SJCRH30 (cell line): ENCODE measurements at regions not wholly inside any gene's neighbourhood (a gene's known extent, or its start where the extent isn't known, plus 50 kb on each side); places are given as distances from the start of the nearest gene placed in this dataset.
"Not testable (repeated sequence)": the region's sequence is repeated elsewhere in the genome, so short reads cannot be mapped to it uniquely, and the experiment has no call there.

ENCODE experiments used
- DNase-seq, 2 experiments: peaks; one replicate each; pipeline ENCODE4 v3.0.0-alpha.2; 2015 to 2020
- H3K27ac ChIP-seq: fragments of 250-450 bp; sonication (Bioruptor Pico); 2 replicates; pipeline ENCODE4 v1.5.1; 2020; ENCODE audit warnings: mild to moderate bottlenecking, moderate library complexity
- H3K27me3 ChIP-seq: fragments of 250-450 bp; sonication (Bioruptor Pico); 2 replicates; pipeline ENCODE4 v1.5.1; 2020; ENCODE audit warnings: mild to moderate bottlenecking, moderate library complexity
- H3K36me3 ChIP-seq: fragments of 250-450 bp; sonication (Bioruptor Pico); 2 replicates; pipeline ENCODE4 v1.5.1; 2020; ENCODE audit warnings: mild to moderate bottlenecking, moderate library complexity
- H3K4me1 ChIP-seq: fragments of 250-450 bp; sonication (Bioruptor Pico); 2 replicates; pipeline ENCODE4 v1.5.1; 2020; ENCODE audit warnings: mild to moderate bottlenecking, moderate library complexity
- H3K4me3 ChIP-seq: fragments of 250-450 bp; sonication (Bioruptor Pico); 2 replicates; pipeline ENCODE4 v1.5.1; 2020; ENCODE audit warnings: mild to moderate bottlenecking, moderate library complexity
- H3K9me3 ChIP-seq: fragments of 250-450 bp; sonication (Bioruptor Pico); replicated peaks from 2 replicates; pipeline ENCODE4 v1.5.1; 2020; ENCODE audit warnings: mild to moderate bottlenecking, moderate library complexity

DNA sequence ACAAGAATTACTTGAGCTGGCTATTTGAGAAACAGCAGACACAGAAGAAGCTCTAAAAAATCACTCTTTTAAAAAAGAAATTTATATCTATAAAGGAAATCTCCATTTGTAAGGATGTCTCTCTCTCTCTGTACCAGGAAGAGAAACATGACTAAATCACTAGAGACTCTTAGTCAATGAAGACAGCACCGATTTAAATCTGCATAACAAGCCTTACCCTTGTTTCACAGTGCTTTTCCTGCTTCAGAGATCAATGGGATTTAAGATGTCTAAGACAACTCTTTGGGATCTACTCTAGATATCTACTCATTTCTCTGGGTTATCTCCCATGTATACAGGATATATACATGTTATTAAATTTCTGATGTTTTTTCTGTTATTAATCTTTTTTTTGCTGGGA, 359.2 kb upstream of the RND3 start:
- H3K36me3 ChIP-seq: no peaks in the 10 kb centered on the region
- no peaks in the 10 kb centered on the region for H3K27me3 ChIP-seq
- no peak overlapping the region for H3K27ac ChIP-seq
- no peak overlapping the region for H3K4me3 ChIP-seq
- peaks cover 5% of the 10 kb centered on the region; the same call in 1 of the 2 replicates for H3K4me1 ChIP-seq
- no peak for DNase-seq
- no peaks in the 10 kb centered on the region for H3K9me3 ChIP-seq

DNA sequence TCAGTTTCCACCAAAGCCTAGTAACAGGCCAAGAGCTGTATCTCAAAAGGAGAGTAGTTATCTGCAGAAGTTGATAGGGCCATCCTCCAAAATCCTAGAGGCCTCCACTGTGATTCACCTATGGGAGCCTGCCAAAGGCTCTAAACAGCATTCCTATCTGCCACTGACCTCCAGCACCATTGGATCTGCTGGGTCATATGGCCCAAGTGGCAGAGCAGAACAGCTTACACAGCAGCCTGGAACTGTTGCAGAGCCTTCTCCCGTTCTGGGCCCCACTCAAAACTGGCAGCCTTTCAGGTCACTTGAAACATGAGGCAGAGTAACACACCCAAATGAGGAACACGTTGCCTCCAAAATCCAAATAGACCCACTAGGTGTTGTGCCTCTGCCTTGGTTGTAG, 345.2 kb upstream of the RND3 start:
- H3K27me3 ChIP-seq: no peaks in the 10 kb centered on the region
- H3K4me3 ChIP-seq: no peak overlapping the region
- H3K9me3 ChIP-seq: no peaks in the 10 kb centered on the region
- no peak for DNase-seq
- no peaks in the 10 kb centered on the region for H3K36me3 ChIP-seq
- H3K4me1 ChIP-seq: peaks cover 3% of the 10 kb centered on the region; the same call in 1 of the 2 replicates
- no peak overlapping the region for H3K27ac ChIP-seq

DNA sequence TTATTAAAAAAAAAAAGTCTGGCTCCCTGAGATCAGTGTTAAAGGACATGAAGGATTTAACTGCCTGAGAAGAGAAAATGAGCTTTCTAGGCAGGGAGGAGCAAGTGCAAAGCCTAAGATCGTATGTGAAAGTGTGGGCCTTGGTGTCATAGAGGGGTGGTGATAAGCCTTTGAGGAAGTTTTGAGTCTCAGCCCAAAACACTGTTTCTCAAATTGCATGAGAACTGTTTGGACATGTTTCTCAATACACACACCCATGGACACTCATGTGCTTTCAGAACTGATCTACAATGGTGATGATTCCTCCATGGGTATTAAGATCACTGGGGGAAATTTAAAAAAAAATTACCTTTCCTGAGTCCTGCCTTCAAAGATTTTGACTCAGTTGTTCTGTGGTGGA, 336.7 kb upstream of the RND3 start:
- Histone ChIP-seq H3K36me3 (no peaks in the 10 kb centered on the region), H3K27me3 (no peaks in the 10 kb centered on the region), H3K9me3 (no peaks in the 10 kb centered on the region), H3K27ac (no peak overlapping the region), H3K4me3 (no peak overlapping the region), H3K4me1 (no peaks in the 10 kb centered on the region)
- no peak for DNase-seq

DNA sequence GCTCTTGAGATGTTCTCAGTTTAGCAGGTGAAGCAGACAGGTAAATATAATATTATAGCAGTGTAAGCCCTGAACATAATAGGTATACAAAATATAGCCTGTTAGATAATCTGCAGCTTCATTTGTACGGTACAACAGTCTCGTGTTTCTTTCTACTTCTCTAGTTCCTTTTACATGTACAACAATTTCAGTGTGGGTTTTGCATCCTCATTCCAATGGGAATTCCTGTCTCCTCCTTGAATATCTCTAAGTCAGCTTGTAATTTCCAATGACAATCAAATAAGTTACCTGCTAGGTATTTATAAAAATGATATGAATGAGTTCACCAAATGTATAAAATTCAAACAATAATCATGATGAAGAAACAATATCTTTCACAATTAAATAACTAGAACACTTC, 330.0 kb upstream of the RND3 start:
- Histone ChIP-seq H3K36me3 (no peaks in the 10 kb centered on the region), H3K27ac (no peak overlapping the region), H3K27me3 (no peaks in the 10 kb centered on the region; the same call in 1 of the 2 replicates), H3K4me1 (no peaks in the 10 kb centered on the region), H3K9me3 (no peaks in the 10 kb centered on the region), H3K4me3 (no peak overlapping the region)
- no peak for DNase-seq

DNA sequence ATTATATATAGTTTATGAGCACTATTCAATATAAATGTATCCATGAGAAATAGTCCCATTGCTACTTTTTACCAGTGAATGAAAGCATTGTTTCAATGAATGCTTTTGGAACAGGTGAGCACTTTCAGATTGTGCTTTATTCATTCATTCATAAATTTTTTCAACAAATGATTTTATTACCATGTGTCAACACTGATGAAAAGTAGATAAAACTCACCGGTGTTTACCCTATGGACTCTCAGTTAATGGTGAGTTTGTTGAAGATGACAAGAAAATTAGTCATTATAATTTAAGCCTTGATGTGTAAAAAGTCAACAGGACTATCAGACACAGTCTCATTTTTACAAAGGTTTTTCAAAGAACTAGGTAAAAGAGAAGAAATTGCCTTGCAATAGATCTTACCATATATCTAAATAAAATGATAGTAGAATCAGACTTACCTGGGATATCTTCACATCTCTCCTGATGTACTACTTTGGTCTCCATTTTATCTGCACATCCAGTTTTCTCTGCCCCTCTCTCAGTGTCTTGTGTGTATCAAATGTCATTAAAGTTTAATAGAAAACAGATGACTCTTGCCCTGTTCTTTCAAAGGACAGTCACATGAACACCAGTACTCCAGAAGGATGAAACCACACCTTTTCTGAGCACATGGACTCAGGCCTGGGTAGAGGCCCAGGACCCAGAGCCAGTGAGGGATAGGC, 325.3 kb upstream of the RND3 start:
- DNase-seq: no peak
- no peaks in the 10 kb centered on the region for H3K9me3 ChIP-seq
- H3K4me1 ChIP-seq: no peaks in the 10 kb centered on the region
- H3K27me3 ChIP-seq: no peaks in the 10 kb centered on the region; the same call in 1 of the 2 replicates
- H3K36me3 ChIP-seq: no peaks in the 10 kb centered on the region
- H3K4me3 ChIP-seq: no peak overlapping the region
- no peak overlapping the region for H3K27ac ChIP-seq

DNA sequence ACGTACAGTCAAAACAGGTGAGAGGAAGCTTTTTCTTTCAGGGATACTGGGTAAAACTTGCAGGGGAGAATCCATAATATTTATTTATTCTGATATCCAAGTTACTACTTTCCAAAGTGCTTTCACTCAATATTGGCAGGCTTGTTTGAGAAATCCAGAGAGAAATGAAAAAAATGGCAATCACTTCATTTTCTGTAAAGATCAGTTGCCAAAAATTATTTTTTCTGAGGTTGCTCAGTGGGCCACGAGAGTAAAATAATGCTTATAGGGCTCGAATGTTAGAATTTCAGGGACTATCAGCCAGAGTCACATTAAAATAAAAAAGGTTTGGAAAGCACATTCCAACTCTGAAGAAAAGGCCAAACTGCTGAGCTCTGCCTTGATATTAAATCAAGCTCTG, 324.6 kb upstream of the RND3 start:
- no peak for DNase-seq
- Histone ChIP-seq H3K36me3 (no peaks in the 10 kb centered on the region), H3K9me3 (no peaks in the 10 kb centered on the region), H3K4me3 (no peak overlapping the region), H3K27ac (no peak overlapping the region), H3K4me1 (no peaks in the 10 kb centered on the region), H3K27me3 (no peaks in the 10 kb centered on the region; the same call in 1 of the 2 replicates)

DNA sequence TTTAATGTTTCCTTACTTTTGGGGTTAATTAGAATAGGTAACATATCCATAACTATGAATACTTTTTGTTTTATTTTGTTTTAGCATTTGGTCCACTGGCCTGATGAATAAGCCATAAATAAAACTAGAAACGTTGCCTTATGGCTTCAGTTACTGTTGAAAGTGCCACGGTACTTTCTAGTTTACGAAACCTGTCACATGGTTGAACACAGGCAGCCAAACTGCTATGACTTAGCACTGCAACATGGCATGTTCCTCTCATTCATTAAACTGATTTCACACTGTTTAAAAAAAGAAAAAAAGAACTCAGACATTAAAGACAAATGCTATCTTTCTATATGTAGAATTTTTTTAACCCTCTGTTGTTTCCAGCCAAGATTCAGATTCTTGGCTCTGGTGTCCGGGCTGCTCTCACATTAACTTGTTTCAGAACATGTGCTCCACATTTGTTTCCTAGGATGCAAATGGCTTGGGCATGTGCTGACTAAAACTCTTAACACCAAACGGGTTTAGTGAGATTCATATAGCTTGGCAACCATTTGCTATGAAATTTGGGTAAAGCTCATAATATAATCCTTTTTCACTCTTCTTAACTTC, 323.9 kb upstream of the RND3 start:
- Histone ChIP-seq H3K36me3 (no peaks in the 10 kb centered on the region), H3K4me1 (no peaks in the 10 kb centered on the region), H3K9me3 (no peaks in the 10 kb centered on the region), H3K27me3 (no peaks in the 10 kb centered on the region; the same call in 1 of the 2 replicates), H3K27ac (no peak overlapping the region), H3K4me3 (no peak overlapping the region)
- no peak for DNase-seq

DNA sequence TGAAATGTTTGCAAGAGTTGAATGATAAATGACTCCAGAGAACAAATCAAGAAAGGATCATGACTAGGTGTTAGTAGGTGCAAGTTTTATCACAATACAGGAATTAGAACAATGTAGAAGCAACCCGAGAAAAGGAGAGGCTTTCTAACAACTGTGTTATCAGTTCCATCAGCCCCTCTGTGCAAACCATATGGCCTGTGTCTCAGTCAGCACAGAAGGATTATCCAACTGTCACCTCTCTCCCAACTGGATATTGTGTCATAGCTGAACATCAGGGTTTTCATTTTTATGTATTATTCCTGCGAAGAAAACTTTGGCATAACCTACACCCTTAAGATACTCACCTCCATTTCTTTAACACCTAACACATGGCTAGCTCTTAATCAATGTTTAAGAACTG, 321.6 kb upstream of the RND3 start:
- Histone ChIP-seq H3K4me1 (no peaks in the 10 kb centered on the region), H3K9me3 (no peaks in the 10 kb centered on the region), H3K27me3 (no peaks in the 10 kb centered on the region), H3K36me3 (no peaks in the 10 kb centered on the region), H3K27ac (no peak overlapping the region), H3K4me3 (no peak overlapping the region)
- peak in 1 of 2 experiments; percentile 17 for DNase-seq

DNA sequence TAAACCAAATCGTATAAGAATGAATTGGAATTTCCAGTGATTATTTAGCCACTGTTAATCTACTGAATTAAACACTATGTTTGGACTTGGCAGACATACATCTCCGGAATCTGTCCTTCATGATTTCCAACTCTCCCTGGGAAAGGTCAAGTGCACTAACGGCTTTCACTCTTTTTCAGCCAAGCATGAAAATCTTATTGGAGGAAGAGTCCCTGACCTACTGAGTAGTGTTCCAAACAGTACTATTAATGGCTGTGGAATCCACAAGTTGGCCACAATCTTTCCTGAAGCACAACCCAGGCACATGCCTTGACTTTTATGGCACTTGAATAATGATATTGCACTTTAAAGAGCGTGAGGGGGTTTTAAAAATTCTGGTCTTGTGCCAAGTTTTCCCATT, 318.9 kb upstream of the RND3 start:
- peak in 1 of 2 experiments; percentile 9 for DNase-seq
- no peak overlapping the region for H3K4me3 ChIP-seq
- no peaks in the 10 kb centered on the region for H3K36me3 ChIP-seq
- no peaks in the 10 kb centered on the region for H3K9me3 ChIP-seq
- H3K27ac ChIP-seq: no peak overlapping the region
- H3K27me3 ChIP-seq: no peaks in the 10 kb centered on the region
- no peaks in the 10 kb centered on the region for H3K4me1 ChIP-seq

DNA sequence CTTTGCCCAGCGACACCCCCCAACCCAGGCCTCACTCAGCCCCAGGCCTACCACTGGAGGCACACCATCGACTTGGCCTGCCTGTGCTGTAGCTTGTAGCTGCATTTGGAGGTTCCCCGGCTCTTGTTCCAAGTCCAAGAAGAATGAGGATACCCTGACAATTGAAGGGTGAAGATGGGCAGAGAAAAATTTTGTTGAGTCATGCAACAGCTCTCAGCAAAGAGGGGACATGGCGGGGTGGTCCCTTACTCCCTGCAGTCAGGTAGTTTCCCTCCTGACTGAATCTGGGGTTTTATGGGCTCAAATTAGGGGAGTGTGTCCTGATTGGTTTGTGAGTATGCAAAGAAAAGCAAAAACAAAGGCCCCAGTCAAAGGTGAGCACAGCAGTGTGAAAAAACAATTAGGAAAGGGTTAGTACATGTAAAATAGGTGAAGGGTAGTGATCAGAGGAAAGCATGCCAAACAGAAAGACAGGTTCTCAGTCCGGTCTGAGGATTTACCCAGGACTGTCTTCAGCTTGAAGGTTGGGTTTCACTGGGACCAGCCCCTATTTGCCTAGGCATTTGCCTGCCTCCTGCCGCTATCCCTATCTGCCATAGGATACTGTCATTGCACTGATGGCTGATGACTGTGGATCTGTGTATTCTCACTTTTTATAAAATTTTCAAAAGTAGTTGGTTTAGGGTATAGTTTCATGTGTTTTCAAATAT, 316.4 kb upstream of the RND3 start:
- DNase-seq: no peak
- H3K27ac ChIP-seq: no peak overlapping the region
- no peaks in the 10 kb centered on the region for H3K9me3 ChIP-seq
- no peaks in the 10 kb centered on the region for H3K4me1 ChIP-seq
- H3K36me3 ChIP-seq: no peaks in the 10 kb centered on the region
- no peaks in the 10 kb centered on the region for H3K27me3 ChIP-seq
- no peak overlapping the region for H3K4me3 ChIP-seq

DNA sequence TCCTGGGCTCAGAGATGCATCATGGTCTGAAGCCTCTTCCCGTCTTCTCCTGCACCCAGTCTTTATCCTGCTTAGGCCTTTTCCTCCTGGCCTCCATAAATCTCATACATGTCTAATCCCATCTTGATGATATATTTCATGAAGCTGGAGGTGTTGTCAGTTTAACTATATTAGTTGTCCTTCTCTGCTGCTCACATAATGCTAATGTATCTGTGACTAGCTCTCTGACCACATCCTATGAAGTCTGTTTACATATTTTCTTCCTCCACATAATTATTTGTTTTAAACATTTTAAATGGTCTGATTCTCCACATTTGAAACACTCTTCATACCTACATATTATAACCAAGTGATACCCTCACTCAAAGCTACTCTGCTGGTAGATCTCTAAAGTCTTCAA, 315.2 kb upstream of the RND3 start:
- H3K27me3 ChIP-seq: no peaks in the 10 kb centered on the region
- H3K36me3 ChIP-seq: no peaks in the 10 kb centered on the region
- H3K4me3 ChIP-seq: no peak overlapping the region
- H3K9me3 ChIP-seq: no peaks in the 10 kb centered on the region
- no peaks in the 10 kb centered on the region for H3K4me1 ChIP-seq
- no peak for DNase-seq
- H3K27ac ChIP-seq: no peak overlapping the region

DNA sequence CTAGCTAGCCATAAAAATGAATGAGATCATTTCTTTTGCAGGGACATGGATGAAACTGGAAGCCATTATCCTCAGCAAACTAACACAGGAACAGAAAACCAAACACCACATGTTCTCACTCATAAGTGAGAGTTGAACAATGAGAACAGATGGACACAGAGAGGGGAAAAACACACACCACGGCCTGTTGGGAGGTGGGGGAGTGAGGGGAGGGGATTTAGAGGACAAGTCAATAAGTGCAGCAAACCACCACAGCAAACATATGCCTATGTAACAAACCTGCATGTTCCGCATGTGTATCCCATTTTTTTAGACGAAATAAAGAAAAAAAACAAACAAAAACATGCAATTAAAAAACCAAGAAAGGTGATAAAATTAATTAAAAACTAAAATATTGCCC, 308.8 kb upstream of the RND3 start:
- not testable (repeated sequence) for H3K27ac ChIP-seq, H3K9me3 ChIP-seq, H3K4me3 ChIP-seq, H3K36me3 ChIP-seq, H3K4me1 ChIP-seq, H3K27me3 ChIP-seq
- DNase-seq: peak; percentile 33 to 34

DNA sequence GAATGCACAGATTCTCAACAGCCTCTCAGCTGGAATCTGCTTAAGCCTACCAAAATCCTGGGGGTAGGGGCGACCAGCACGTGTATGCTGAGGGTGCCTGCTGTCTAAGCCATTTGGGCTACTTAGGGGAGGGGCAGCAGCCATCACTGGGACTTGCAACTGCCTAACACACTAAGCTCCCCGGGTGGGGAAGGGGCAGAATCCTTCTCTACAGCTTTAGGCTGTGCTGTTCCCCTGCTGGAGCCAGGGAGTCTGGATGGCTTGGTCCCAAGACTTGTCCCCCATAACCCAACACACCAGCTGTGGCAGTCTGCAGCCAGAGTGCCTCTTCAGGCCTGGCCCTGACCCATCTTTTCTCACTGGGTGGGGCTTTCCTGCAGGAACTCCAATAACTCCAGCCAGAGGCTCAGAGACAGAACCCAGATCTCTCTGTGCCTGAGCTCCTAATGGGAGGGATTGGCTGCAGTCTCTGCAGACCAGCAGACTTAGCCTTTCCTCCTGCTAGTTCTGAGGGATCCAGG, 305.4 kb upstream of the RND3 start:
- no peaks in the 10 kb centered on the region for H3K36me3 ChIP-seq
- H3K27ac ChIP-seq: no peak overlapping the region
- H3K4me1 ChIP-seq: no peaks in the 10 kb centered on the region
- no peaks in the 10 kb centered on the region for H3K27me3 ChIP-seq
- no peak for DNase-seq
- no peak overlapping the region for H3K4me3 ChIP-seq
- H3K9me3 ChIP-seq: no peaks in the 10 kb centered on the region

DNA sequence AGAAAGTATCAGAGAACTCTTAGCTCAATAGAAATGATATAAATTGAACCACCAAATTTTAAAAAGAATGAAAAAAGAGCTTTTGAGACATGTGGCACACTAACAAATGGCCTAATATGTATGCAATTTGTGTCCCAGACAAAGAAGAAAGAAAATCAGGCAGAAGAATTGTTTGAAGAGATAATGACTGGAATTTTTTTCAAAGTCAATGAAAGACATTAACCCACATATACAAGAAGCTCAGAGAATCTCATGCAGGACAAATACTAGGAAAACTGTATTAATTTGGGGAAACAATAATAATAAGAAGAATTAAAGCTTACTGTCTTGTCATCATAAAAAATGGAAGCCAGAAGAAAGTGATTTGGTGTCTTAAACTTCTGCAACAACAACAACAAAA, 304.1 kb upstream of the RND3 start:
- Histone ChIP-seq H3K27ac (no peak overlapping the region), H3K36me3 (no peaks in the 10 kb centered on the region)
- no peak for DNase-seq

DNA sequence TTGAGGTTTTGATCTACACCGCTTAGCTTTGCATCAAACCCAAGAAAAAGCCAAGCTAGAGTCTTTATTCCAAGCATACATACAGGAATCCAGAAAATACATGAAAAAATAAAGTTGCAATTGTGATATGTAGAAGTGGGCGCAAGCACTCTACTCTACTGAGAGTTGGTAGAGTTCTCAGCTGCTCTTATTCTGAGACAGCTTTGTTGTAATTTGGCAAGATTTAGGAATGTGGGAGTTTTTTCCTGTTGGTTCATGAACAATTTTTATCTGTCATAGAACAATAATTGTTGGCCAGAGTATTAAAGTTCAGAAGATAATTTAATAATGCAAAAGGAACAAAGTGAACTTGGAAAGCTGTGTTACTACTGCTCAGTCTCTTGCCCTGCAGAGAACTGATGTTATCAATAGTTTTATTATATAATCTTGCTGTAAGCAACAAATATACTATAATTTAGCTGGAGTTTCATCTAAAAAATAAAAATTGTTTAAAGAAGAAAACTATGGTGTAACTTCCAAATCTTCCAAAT, 302.0 kb upstream of the RND3 start:
- no peak overlapping the region for H3K4me3 ChIP-seq
- H3K9me3 ChIP-seq: no peaks in the 10 kb centered on the region
- no peak for DNase-seq
- no peaks in the 10 kb centered on the region for H3K36me3 ChIP-seq
- H3K27me3 ChIP-seq: no peaks in the 10 kb centered on the region
- no peaks in the 10 kb centered on the region for H3K4me1 ChIP-seq
- no peak overlapping the region for H3K27ac ChIP-seq

More for the DNA sequence above, 304.1 kb upstream of the RND3 start:
- Histone ChIP-seq H3K4me3 (no peak overlapping the region), H3K9me3 (no peaks in the 10 kb centered on the region), H3K4me1 (no peaks in the 10 kb centered on the region), H3K27me3 (no peaks in the 10 kb centered on the region)
